Stimulated activated CD8-positive, alpha-beta memory T cell treated with anti-CD3 and anti-CD28 coated beads, Interleukin-15, amount 100 ng/mL, for 4 hours (primary cell): ENCODE measurements at regions not wholly inside any gene's neighbourhood (a gene's known extent, or its start where the extent isn't known, plus 50 kb on each side); places are given as distances from the start of the nearest gene placed in this dataset.
"Not testable (repeated sequence)": the region's sequence is repeated elsewhere in the genome, so short reads cannot be mapped to it uniquely, and the experiment has no call there.

Experiments
- DNase-seq, 2 donors: peaks; one replicate each; pipeline ENCODE4 v3.0.0-alpha.2; 2020; ENCODE audit warnings: low read depth in 2 of 2

DNA sequence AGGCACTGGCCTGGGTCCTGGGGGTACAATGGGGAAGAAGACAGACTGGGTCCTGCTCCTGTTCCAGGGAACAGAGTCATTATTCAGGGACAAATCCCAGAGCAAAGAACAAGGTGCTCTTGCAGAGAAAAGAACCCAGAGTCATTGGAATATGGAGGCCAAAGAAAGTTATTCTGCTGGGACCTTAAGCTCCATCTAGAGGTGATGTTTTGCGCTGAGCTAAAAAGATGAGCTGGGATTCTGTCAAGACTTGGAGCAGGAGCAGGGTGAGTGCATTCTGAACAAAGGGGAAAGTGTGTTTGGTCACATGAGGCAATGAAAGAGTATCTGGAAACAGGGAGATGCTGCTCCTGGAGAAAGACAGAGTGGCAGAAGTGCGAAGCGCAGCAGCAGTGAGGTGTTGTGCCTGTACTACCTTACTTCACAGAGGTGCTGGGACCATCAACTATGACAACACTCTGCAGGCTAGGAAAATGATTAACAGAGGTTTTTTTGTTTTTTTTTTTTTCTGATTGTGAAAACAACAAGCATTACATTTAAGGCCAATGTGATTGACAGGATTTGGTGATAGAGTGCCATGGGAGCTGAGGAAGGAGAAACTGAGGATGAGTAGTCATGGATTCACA lies 95.3 kb upstream of the TNFSF11 start:
- no peak for DNase-seq

DNA sequence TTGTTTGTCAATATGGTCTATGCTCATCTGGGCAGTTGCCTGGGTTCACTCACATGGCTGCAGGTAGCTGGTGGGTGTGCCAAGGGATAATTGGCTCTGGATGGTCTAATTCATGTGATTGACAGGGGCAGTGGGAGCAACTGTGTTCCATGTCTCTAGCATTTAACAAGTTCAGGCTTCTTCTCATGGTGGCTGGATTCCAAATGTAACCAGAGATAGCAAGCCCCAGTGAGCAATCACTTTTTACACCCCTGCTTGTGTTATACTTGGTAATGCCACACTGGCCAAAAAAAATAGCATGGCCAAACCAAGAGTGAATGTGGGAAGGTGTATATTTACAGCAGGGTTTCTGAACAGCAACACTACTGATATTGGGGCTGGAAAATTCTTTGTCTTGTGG lies 89.6 kb upstream of the TNFSF11 start:
- no peak for DNase-seq

DNA sequence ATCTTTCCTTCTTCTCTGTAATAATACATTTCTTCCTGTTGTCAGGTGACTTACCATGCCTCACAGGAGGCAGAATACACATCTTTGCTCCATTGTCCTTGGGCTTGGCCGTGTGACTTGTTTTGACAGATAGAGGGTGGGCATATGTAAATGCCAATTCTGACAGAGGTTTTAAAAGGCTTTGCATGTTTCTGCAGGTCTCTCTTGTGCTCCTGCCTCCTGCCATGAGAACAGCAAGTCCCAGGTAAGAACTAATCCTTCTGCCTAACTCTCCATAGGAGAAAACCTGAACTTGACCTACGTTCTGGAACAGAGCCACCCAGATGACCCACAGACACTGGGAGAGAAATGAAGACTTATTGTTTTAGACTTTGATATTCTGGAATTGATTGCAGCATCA lies 88.7 kb upstream of the TNFSF11 start:
- DNase-seq = no peak

DNA sequence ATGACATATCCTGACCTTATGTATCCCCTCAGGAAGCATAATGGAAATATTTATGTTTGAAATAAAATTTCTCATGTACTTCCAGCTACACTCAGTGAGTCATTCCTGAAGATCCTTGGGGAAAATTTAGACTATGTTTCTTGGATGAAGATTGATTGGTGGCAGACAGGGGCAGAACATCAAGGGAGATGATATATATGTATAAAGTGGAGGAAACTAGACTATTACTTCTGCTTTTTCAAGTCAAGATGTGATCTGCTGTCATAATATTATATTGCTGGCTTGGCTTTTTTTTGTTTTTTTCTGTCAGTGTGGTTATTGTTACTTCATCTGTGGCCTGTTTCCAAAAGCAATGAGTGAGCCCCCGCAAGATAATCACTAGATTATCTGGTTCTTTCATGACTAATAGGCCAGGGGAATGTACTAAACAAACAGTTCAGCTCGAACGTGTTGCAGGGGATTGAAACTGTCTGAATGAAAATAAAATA lies 87.2 kb upstream of the TNFSF11 start:
- no peak for DNase-seq

DNA sequence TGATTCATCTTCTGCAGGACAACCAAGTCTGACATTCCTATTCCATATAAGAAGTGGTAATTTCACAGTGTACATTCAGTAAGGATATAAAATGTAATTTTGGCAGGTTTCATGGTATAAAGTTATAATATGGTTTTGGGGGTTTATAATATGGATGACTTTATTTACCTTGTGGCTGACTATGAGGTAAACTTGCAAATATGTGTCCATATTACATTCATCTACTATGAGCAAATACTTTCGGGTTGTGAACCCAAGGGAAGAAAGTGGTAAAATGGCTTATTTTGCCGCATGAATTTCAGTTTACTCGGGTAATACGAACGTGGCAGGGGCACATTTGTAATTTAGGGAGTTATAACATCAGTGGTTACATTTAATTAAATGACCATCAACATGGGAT lies 86.7 kb upstream of the TNFSF11 start:
- no peak for DNase-seq

DNA sequence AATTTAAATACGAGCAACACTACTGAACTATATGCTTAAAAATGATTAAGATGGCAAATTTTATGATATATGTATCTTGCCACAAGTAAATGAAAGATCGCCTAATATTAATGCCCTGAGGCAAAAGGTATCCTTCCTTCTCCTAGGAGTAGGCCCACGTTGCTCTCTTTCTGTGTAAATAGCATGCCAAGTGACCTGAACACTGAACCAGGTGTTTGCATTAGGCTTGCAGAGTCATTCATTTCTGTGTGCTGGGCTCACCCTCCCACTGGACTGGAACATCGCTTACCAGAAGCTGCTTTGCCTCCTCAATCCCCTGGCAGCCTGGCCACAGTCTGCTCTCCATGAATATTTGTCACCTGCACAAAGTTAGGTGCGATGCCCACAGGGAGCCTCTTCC lies 83.3 kb upstream of the TNFSF11 start:
- DNase-seq = no peak

DNA sequence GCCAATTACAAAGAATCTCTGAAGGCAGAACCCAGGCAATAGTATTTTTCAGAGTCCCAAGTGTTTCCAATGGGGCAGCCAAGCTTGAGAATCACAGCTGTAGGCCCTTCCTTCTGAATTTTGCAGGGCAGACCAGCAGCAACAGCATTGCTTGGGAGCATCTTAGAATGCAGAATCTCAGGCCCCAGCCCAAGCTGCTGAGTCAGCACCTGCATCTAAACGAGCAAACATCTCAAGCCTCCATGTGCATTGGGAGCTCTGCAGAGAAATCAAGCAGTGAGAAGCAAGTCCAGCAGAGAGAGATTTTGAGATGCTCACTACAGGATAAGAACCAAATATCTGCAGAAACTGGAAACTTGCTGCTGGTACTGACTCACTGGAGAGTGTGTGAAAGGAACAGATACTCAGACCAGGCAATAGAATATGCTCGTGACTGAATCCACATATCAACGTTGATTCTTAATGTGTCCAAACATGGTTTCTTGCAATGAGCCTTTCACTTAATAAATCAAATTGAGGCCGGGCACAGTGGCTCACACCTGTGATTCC lies 81.5 kb upstream of the TNFSF11 start:
- DNase-seq = no peak

DNA sequence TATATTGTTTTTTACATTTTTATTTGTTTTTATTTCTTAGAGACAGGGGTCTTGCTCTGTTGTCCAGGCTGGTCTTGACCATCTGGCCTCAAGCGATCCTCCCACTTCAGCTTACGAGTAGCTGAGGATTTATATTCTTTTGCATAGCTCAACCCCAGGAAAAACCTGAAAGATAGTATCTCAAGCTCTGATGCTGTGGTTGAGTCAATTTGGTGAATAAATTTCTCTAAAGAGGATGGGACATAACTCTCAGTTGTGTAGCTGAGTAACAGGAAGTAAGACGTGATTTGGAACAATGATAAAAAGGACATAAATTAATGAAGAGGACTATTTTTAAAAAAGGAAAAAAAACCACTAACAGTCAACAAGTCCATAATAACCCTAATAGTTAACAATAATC lies 79.8 kb upstream of the TNFSF11 start:
- DNase-seq = no peak

DNA sequence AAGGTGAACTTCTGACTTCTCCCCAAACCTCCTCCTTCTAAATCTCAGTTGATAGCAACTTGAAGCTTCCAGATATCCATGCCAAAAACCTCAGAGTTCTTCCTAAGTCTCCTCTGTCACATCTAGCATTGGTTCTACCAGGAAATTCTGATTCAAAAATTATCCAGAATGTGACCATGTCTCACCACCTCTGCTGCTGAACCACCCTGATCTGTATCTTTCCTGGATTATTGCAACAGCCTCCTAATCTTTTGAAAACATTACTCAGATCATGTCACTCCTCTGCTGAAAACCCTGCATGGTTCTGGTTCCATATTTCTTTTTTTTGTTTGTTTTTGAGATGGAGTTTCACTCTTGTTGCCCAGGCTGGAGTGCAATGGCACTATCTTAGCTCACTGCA lies 78.7 kb upstream of the TNFSF11 start:
- no peak for DNase-seq

DNA sequence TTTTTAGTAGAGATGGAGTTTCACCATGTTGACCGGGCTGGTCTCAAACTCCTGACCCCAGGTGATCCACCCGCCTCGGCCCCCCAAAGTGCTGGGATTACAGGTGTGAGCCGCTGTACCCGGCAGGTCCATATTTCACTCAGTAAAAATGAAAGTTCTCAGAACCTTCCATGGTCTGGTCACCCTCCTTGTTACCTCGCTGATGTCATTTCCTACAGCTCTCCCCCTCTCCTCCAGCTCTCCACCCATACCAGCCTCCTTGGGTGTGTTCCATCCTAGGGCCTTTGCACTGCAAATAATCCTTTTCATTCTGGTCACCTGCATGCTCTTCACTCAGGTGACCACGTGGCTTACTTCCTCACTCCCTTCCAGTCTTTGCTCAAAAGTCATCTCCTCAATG lies 78.2 kb upstream of the TNFSF11 start:
- DNase-seq = no peak

DNA sequence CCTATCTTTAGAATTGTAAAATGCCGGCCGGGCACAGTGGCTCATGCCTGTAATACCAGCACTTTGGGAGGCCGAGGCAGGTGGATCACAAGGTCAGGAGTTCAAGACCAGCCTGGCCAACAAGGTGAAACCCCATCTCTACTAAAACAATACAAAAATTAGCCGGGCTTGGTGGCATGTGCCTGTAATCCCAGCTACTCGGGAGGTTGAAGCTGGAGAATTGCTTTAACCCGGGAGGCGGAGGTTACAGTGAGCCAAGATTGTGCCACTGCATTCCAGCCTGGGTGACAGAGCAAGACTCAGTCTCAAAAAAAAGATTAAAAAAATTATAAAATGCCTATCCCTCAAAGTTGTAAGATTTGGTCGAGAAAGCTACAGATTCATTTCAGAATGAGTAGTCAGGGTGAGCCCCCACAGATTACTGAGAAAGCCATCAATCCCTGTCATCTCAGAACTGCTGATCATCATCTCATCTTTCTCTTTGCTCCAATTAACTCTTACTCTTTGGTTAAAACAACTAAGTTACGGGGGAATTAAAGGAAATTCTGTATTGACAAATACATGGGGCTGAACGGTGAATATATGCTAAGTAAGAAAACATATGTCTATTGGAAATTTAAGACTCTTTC lies 76.9 kb upstream of the TNFSF11 start:
- DNase-seq = not testable (repeated sequence)

DNA sequence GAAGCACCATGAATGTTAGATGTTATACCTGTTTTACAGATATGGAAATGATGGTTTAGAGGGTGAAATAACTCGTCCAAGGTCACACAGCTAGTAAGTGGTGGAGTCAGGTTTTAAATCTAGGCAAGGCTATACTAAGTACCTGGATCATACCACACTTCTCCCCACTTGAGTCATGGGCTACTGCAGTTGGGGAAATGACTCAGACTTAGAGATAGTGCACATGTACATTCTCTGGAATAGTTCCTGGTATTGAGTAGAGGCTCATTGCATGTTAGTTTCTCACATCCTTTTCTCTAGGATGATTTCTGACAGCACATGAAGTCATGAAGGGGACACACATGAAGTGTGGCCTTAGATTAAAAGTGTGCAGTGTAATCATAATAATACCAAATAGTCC lies 76.2 kb upstream of the TNFSF11 start:
- DNase-seq = no peak

DNA sequence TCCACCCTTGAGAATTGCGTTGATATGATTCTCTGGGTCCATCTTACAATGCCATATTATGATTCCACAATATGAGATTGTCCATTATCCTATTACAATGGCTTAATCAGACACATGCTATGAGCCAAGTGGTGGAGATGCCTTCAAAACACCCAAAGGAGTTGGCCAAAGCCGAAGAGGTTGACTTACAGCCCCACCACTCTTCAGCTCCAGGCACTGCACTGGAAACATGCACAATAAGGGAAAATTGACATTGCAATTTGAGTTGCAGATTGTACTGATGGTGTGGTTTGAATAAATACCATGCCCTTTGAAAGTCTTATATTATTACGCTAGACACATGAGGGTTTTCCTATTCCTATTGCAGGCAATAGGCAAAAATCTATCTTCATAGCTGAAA lies 75.4 kb upstream of the TNFSF11 start:
- DNase-seq = no peak
